ENCODE measurements at regions not wholly inside any gene's neighbourhood (a gene's known extent, or its start where the extent isn't known, plus 50 kb on each side); places are given as distances from the start of the nearest gene placed in this dataset.

GRCh38 chr9:38322937-38323336 is 69.6 kb upstream of the ALDH1B1 start:
- no peak for DNase-seq
- no peak for ATAC-seq
- Mint-ChIP-seq H3K4me3 (no peak overlapping the region), H3K27me3 (no peaks in the 10 kb centered on the region), H3K9me3 (no peaks in the 10 kb centered on the region), H3K27ac (no peak overlapping the region), H3K4me1 (no peaks in the 10 kb centered on the region)

DNA sequence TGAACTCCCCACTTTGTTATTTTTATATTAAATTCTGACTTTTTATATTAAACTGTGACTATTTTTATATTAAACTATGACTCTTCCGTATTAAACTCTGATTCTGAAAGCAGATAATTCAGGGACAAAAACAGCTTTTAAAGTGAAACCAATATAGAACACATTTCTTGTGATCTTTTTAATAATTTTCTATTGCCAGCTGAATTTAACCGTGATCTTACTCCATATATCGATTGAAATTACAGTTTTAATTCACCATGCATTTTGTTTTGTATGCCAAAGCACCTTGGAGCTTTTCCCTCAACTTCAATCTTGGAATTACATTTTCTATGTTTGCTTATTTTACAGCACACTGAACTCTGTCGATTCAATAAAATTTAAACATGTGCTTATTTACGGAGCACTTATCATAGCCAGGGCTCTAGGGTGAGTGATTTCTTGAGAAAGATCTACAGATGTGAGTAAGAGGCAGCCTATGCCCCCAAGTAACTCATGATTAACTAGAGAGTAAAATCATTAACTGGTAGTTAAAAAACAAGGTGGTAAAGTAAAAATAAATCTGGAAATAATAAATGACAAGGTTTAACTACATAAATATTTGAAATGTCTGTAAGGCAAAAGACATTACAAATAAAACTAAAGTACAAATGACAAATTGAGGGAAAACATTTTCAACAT is 72.9 kb upstream of the ALDH1B1 start:
- Mint-ChIP-seq H3K9me3 (no peaks in the 10 kb centered on the region), H3K27ac (no peak overlapping the region), H3K27me3 (no peaks in the 10 kb centered on the region), H3K4me3 (no peak overlapping the region), H3K4me1 (no peaks in the 10 kb centered on the region)
- ATAC-seq (no peak), DNase-seq (no peak)

- Mint-ChIP-seq H3K9me3 (no peaks in the 10 kb centered on the region), H3K27me3 (peaks cover 6% of the 10 kb centered on the region), H3K27ac (no peak overlapping the region), H3K4me1 (no peaks in the 10 kb centered on the region), H3K4me3 (no peak overlapping the region)
- DNase-seq (no peak), ATAC-seq (no peak)
These were observed 73.6 kb upstream of the ALDH1B1 start for GRCh38 chr9:38318759-38319495.

DNA sequence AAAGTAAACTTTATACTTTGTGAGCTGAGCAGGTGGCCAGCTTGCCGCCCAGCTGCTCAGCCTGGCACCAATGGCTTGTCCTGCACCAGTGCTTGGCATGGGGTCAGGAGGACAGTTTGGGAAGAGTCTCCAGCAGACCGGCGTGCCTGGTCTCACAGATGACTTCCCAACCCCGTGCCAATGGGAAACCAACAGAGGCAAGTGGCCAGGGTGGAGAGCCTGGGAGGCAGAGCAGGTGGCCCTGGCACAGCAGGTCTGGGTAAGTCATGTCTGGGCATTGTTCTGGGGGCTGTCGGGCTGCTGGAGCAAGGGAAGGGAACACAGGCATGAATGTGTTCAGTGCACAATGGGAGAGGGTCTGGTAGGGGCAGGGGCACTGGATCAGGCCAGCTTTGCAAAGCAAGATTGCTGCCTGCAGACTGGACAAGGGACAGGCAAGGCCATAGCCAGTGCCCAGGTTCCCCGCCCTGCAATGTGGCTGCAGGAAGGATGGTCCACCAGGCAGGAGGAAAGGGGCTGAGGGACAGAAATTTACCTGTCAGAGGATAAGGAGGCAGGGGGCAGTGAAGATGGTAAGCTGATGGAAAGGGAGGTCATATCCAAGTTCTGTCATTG is 76.2 kb upstream of the ALDH1B1 start:
- H3K27ac Mint-ChIP-seq, result peak overlapping the region in 1 of 2 donors; percentile 60
- peaks cover 28% of the 10 kb centered on the region for H3K27me3 Mint-ChIP-seq
- H3K4me1 Mint-ChIP-seq, result no peaks in the 10 kb centered on the region
- no peak overlapping the region for H3K4me3 Mint-ChIP-seq
- no peaks in the 10 kb centered on the region for H3K9me3 Mint-ChIP-seq
- DNase-seq, result no peak
- ATAC-seq, result no peak

DNA sequence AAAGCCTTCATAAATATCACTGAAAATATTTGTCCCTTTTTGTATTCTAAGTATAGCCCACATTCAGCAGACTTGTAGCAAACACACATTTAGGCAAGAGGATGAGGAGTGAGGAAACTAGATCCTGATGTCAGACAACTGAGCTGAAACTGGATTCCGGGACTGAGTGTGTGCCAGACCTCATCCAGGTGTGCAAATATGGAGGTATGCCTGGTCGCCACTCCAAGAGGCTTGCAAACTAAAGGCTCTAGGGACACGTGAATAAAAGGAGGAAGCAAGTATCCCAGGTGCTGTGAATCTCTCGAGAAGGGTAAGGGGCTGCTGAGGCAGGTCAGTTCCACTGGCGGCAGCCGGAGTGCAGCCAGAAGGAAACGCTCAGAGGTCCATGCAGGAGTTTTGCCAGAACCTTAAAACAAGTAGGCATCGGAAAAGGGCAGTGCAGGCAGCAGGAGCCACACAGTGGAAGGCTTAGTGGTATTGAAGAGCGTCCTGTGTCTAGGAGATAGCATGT is 77.4 kb upstream of the ALDH1B1 start:
- Mint-ChIP-seq H3K27me3 (peaks cover 32% of the 10 kb centered on the region), H3K27ac (peak overlapping the region in 1 of 2 donors; percentile 15)

DNA sequence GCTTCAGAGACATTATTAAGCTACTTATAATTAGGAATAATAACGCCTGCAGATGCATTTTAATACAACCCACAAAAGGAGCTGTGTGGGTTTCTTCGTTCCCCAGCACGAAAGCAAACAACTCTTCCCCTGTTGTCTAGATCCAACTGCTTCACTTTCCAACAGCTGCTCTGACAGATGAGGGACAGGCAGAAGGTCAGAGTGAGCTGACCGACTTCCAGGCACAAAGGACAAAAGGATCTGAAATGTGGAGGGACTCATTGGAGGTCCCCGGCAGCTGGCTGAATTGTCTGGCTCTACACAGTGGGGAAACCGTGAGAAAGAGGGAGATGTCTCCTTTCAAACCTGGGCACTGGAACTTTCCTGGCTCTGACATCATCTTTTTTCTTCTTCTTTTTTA is 79.1 kb upstream of the ALDH1B1 start:
- H3K4me3 Mint-ChIP-seq, result no peak overlapping the region
- no peaks in the 10 kb centered on the region for H3K9me3 Mint-ChIP-seq
- peaks cover 32% of the 10 kb centered on the region for H3K27me3 Mint-ChIP-seq
- H3K27ac Mint-ChIP-seq, result no peak overlapping the region
- no peak for DNase-seq
- ATAC-seq, result no peak
- no peaks in the 10 kb centered on the region for H3K4me1 Mint-ChIP-seq

More for the DNA sequence above, 77.4 kb upstream of the ALDH1B1 start:
- DNase-seq, result no peak
- no peak for ATAC-seq
- Mint-ChIP-seq H3K4me3 (no peak overlapping the region), H3K9me3 (no peaks in the 10 kb centered on the region), H3K4me1 (no peaks in the 10 kb centered on the region)

GRCh38 chr9:38312406-38312805 is 80.1 kb upstream of the ALDH1B1 start:
- ATAC-seq (no peak), DNase-seq (no peak)
- no peaks in the 10 kb centered on the region for H3K9me3 Mint-ChIP-seq
- H3K4me3 Mint-ChIP-seq, result no peak overlapping the region
- no peaks in the 10 kb centered on the region for H3K4me1 Mint-ChIP-seq
- H3K27me3 Mint-ChIP-seq, result peaks cover 32% of the 10 kb centered on the region
- H3K27ac Mint-ChIP-seq, result no peak overlapping the region

- Mint-ChIP-seq H3K27ac (no peak overlapping the region), H3K27me3 (peaks cover 32% of the 10 kb centered on the region), H3K4me3 (no peak overlapping the region), H3K4me1 (no peaks in the 10 kb centered on the region), H3K9me3 (no peaks in the 10 kb centered on the region)
- ATAC-seq (no peak), DNase-seq (no peak)
These were observed 80.9 kb upstream of the ALDH1B1 start for GRCh38 chr9:38311382-38312270.

DNA sequence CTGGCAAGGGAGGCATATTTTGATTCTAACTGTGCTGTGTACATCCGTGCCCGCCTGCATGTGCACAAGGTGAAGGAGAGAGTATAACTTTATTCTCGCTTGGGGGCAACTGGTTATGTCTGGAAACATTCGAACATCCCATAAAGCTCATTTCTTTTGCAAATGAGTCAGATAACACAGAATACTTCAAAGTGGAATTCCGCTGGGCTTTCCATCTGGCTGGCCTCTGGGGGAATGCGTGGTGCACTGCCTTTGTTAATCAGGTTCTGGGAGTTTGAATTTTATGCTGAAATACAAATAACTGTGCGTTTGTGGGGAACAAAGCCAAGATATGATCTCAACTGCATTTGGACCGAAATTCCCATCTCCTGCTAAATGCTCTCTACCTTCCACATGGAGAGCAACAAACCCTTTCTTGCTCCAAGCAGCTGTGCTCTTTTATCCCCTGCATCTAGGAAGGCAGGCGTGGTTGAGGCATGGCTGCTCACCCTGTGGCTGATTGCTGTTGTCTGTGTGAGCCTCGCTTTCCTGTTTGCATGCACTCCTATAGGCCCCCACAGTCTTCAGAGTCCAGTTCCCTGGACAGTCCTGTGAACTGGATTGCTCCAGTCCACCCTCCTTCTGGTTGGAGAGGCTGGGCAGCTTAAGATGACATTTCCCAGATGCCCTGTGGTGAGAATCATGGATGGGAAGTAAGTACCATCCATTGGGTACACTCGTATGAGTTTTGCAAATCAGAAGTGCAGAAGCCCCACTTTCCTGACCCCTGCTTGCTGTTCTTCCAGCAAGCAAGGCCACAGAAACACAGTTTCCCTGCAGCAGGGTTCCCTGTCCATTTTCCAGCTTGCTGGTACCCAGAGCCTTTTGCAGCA is 82.9 kb upstream of the ALDH1B1 start:
- Mint-ChIP-seq H3K9me3 (no peaks in the 10 kb centered on the region), H3K27me3 (peaks cover 32% of the 10 kb centered on the region), H3K4me3 (no peak overlapping the region), H3K27ac (no peak overlapping the region), H3K4me1 (no peaks in the 10 kb centered on the region)
- DNase-seq (no peak), ATAC-seq (no peak)

DNA sequence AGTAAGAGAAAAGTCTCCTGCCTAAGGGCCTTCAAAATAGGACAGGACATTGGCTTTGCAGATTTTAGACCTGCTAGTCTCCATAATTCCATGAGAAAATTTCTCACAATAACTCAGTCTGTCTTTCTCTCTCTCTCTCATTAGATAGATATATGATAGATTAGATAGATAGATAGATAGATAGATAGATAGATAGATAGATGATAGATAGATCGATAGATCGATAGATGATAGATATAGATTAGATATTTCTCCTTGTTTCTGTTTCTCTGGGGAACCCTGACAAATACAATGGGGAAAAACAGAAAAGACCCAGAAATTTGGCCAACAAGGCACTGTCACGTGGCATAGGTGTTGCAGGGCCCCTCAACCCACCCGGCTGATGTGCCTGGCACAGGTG is 84.4 kb upstream of the ALDH1B1 start:
- Mint-ChIP-seq H3K4me1 (no peaks in the 10 kb centered on the region), H3K4me3 (no peak overlapping the region), H3K9me3 (no peaks in the 10 kb centered on the region), H3K27ac (no peak overlapping the region), H3K27me3 (peaks cover 22% of the 10 kb centered on the region)
- ATAC-seq, result no peak
- no peak for DNase-seq

- no peaks in the 10 kb centered on the region for H3K4me1 Mint-ChIP-seq
- no peak for DNase-seq
- peaks cover 11% of the 10 kb centered on the region for H3K27me3 Mint-ChIP-seq
- no peak for ATAC-seq
- H3K4me3 Mint-ChIP-seq, result no peak overlapping the region
- H3K9me3 Mint-ChIP-seq, result no peaks in the 10 kb centered on the region
- no peak overlapping the region for H3K27ac Mint-ChIP-seq
These were observed 85.6 kb upstream of the ALDH1B1 start for GRCh38 chr9:38306899-38307298.

GRCh38 chr9:38305582-38305981 is 86.9 kb upstream of the ALDH1B1 start:
- no peaks in the 10 kb centered on the region for H3K9me3 Mint-ChIP-seq
- ATAC-seq (no peak), DNase-seq (no peak)
- H3K27ac Mint-ChIP-seq, result no peak overlapping the region
- H3K4me1 Mint-ChIP-seq, result no peaks in the 10 kb centered on the region
- H3K4me3 Mint-ChIP-seq, result no peak overlapping the region
- H3K27me3 Mint-ChIP-seq, result no peaks in the 10 kb centered on the region

GRCh38 chr9:38301376-38302106 is 91.0 kb upstream of the ALDH1B1 start:
- H3K9me3 Mint-ChIP-seq, result no peaks in the 10 kb centered on the region
- no peaks in the 10 kb centered on the region for H3K4me1 Mint-ChIP-seq
- no peak overlapping the region for H3K27ac Mint-ChIP-seq
- H3K27me3 Mint-ChIP-seq, result no peaks in the 10 kb centered on the region
- ATAC-seq (no peak), DNase-seq (no peak)
- H3K4me3 Mint-ChIP-seq, result no peak overlapping the region

DNA sequence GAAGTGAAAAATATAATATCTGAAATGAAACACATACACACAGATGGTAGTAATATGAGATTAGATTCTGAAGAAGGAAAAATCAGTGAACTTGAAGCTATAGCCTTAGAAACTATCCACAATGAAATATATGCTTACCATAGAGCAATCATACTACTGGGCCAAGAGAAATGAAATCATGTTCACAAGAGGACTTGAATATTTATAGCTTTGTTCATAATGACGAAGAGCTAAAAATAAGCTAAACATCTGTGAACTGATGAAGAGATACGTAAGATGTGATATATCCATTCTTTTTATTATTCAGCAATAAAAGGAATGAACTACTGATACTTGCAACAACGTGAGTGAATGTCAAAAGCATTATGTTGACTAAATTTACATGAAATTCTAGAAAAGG is 92.6 kb upstream of the ALDH1B1 start:
- ATAC-seq (no peak), DNase-seq (no peak)
- Mint-ChIP-seq H3K4me1 (no peaks in the 10 kb centered on the region), H3K4me3 (no peak overlapping the region), H3K9me3 (no peaks in the 10 kb centered on the region), H3K27ac (no peak overlapping the region), H3K27me3 (no peaks in the 10 kb centered on the region)

All from stimulated activated naive CD8-positive, alpha-beta T cell treated with anti-CD3 and anti-CD28 coated beads, Interleukin-15, amount 100 ng/mL, for 72 hours (primary cell).